Activated T-cell treated with anti-CD3 and anti-CD28 coated beads for 48 hours (primary cell): ENCODE measurements at regions not wholly inside any gene's neighbourhood (a gene's known extent, or its start where the extent isn't known, plus 50 kb on each side); places are given as distances from the start of the nearest gene placed in this dataset.

Experiments
- DNase-seq: peaks from one replicate; pipeline ENCODE4 v3.0.0-alpha.2; 2020; ENCODE audit warnings: low read depth

GRCh38 chr5:108649106-108649505, 98.6 kb upstream of the FER start:
- no peak for DNase-seq

GRCh38 chr5:108642170-108642906, 105.4 kb upstream of the FER start:
- DNase-seq: peak; percentile 39

- no peak for DNase-seq
These were observed 106.1 kb upstream of the FER start for GRCh38 chr5:108641596-108641995.

DNA sequence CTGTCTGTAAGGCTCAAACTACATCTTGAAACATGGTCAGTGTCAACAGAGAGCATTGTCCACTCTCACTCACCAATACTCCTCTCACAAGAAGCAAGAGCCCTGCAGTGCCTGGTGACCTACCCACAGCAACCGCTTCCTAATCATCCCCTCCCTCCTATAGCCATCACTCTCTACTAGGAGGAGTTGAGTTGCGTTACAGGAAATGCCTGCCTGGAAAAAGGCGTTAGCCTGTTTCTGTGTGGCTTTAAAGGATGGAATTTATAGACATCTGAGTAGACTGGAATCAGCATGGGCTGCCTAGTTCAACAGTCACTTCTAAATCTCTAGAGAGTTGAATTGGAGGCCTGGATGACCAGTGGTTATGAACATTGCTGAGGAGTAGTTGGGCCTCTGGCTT, 108.3 kb upstream of the FER start:
- no peak for DNase-seq

- no peak for DNase-seq
These were observed 109.7 kb upstream of the FER start for GRCh38 chr5:108638021-108638420.

- DNase-seq: no peak
These were observed 110.6 kb upstream of the FER start for GRCh38 chr5:108637134-108637533.

DNA sequence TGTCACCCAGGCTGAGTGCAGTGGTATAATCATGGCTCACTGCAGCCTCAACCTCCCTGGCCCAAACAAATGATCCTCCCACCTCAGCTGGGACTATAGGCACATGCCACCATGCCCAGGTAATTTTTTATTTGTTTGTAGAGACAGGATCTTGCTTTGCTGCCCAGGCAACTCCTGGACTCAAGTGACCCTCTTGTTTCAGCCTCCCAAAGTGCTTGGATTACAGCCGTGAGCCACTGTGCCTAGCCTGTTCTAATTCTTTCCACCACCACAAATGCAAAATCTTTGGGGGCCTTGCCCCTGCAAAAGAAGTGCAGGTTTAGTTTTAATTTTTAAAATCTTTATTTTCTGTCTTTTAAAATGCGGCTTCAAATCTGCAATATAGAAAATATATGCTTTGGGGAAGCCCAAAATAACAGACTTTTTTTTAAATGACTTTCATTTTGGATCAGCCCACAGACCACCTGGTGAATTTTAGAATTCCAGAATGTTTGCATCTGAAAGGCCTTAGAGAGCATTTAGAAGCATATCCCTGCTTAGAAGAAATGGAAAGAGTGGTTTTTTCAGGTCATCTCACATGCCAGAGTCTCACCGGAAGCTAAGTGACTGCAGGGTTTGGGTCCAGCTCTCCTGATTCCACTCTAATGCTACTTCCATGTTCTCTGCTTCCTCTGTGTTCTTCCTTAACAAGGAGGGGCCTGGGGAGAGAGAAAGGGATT, 111.4 kb upstream of the FER start:
- DNase-seq: no peak

GRCh38 chr5:108634617-108635288, 112.9 kb upstream of the FER start:
- DNase-seq: no peak

- DNase-seq: no peak
These were observed 113.6 kb upstream of the FER start for GRCh38 chr5:108634010-108634616.

GRCh38 chr5:108629779-108630528, 117.7 kb upstream of the FER start:
- no peak for DNase-seq

DNA sequence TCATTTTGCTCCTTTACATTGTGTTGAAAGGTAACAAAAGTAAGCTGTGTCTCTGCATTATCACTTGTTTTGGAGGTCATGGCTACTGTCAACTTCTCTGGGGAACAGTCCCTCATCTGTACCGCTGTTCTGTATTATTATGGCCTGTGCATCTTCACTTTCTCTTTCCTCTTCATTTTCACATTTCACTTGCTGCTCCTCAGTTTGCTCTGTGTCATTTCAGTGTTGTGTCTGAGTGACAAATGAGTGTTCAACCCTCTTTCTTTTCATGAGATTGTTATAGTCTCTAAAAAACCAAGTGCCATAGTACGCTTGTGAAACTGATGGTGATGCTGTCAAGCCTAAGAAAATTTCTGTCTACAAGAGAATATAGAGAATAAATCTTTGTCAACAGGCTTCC, 122.0 kb upstream of the FER start:
- DNase-seq: no peak

DNA sequence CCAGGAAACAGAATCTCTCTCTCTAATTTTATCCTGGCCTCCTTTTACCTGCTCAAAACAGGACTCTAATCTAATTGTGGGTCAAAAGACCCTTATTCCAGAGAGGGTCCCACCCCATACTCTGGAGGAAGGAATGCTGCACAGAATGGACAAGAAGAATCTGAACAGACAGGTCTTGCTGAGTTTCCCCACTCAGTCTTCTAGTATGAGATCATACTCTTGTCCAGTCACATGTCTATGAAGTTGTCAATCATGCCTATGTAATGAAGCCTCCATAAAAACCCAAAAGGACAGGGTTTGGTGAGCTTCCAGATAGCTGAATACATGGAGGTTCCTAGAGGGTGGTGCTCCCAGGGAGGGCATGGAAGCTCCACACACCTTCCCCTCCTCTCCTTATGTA, 123.9 kb upstream of the FER start:
- no peak for DNase-seq

GRCh38 chr5:108620516-108620915, 127.2 kb upstream of the FER start:
- DNase-seq: no peak

DNA sequence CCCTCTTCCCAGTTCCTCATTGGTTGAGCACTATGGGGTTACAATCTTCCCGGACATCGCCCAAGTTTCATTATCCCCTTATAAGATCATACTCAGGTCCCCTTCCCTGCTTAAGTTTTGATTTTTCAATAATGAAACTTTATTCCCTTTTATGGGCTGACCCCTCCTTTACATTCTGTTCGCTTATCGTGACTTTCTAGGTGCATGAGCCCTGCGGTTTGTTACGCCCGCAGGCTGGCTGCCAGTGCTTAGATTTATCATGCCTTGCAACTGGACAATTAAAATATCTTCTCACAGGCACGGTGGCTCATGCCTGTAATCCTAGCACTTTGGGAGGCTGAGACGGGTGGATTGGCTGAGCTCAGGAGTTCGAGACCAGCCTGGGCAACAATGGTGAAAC, 127.9 kb upstream of the FER start:
- DNase-seq: no peak

- no peak for DNase-seq
These were observed 129.9 kb upstream of the FER start for GRCh38 chr5:108617467-108618435.

GRCh38 chr5:108615216-108615615, 132.5 kb upstream of the FER start:
- no peak for DNase-seq

GRCh38 chr5:108607421-108607820, 140.3 kb upstream of the FER start:
- DNase-seq: no peak

- DNase-seq: no peak
These were observed 141.5 kb upstream of the FER start for GRCh38 chr5:108606185-108606584.

DNA sequence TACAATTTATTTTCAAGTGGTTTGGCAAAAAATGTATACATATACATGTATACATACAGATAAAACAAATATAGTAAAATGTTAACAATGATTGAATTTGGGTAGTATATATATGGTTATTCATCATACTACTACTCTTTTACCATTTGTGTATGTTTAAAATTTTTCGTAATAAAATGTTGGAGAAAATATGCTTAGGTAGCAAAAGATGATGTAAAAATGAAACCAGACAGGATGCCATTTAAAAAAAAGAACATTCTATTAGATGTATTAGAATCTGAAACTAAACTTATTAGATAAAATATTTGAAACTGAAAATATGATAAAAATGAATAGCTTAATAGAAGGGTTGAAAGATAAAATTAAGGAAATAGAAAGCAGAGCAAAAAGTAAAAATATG, 144.9 kb upstream of the FER start:
- DNase-seq: no peak

- DNase-seq: no peak
These were observed 156.9 kb upstream of the FER start for GRCh38 chr5:108590799-108591198.

- no peak for DNase-seq
These were observed 159.4 kb upstream of the FER start for GRCh38 chr5:108588323-108588722.
